ENCODE measurements at regions not wholly inside any gene's neighbourhood (a gene's known extent, or its start where the extent isn't known, plus 50 kb on each side); places are given as distances from the start of the nearest gene placed in this dataset.
A peak's percentile ranks its signal among the peaks of the same experiment; 100 is the strongest.

GRCh38 chr2:220072669-220073220 is 445.3 kb downstream of the SLC4A3 start:
- Histone ChIP-seq H3K27ac (ENCODE audit: low read length) (no peak overlapping the region), H3K27me3 (ENCODE audit: low read length) (no peaks in the 10 kb centered on the region), H3K36me3 (ENCODE audit: low read depth, low read length) (no peaks in the 10 kb centered on the region), H3K9ac (ENCODE audit: low read length) (no peak overlapping the region), H2AFZ (ENCODE audit: low read length) (no peak overlapping the region), H3K4me3 (ENCODE audit: low read length) (no peak overlapping the region), H3K9me2 (replicated peaks; ENCODE audit: low read length) (no peaks in the 10 kb centered on the region; the same call in 1 of the 2 replicates), H3K4me2 (ENCODE audit: low read length) (no peak overlapping the region), H3K4me1 (ENCODE audit: insufficient read depth, low read length) (no peaks in the 10 kb centered on the region), H3K9me3 (ENCODE audit: low read length) (no peaks in the 10 kb centered on the region), H4K20me1 (ENCODE audit: low read length) (no peaks in the 10 kb centered on the region), H3K79me2 (ENCODE audit: low read length) (no peaks in the 10 kb centered on the region), H3F3A (ENCODE audit: low read length, unreplicated experiment) (no peaks in the 10 kb centered on the region)
- DNase-seq (no peak), ATAC-seq (no peak)
- no peak for TF ChIP-seq CTCF (conservative IDR thresholded peaks at IDR 0.05; ENCODE audit: low read depth, low read length)
- no peak for TF ChIP-seq EZH2phosphoT487 (IDR thresholded peaks at IDR 0.05; ENCODE audit: borderline replicate concordance, low read length)
- no peak for TF ChIP-seq EZH2 (IDR thresholded peaks at IDR 0.05; ENCODE audit: low read length, unreplicated experiment)
- BruUV-seq (replicated peaks): no TSS peak
- ChIA-PET POLR2A (ENCODE audit: unreplicated experiment) (no interaction called here), CTCF (no interaction called here)
- intact Hi-C loops (cut with micrococcal nuclease): no loop called here

- no peak for TF ChIP-seq EZH2 (IDR thresholded peaks at IDR 0.05; ENCODE audit: low read length, unreplicated experiment)
- no peak for TF ChIP-seq CTCF (conservative IDR thresholded peaks at IDR 0.05; ENCODE audit: low read depth, low read length)
- no peak for TF ChIP-seq EZH2phosphoT487 (IDR thresholded peaks at IDR 0.05; ENCODE audit: borderline replicate concordance, low read length)
- no peaks in the 10 kb centered on the region for H3K79me2 ChIP-seq (ENCODE audit: low read length)
- ChIA-PET CTCF (interaction anchor here (0.6 kb wide), 1 partner anchor 436 kb away, joined by 3 read pairs; no protein-coding TSS in a partner anchor), POLR2A (ENCODE audit: unreplicated experiment) (no interaction called here)
- no peak overlapping the region for H3K27ac ChIP-seq (ENCODE audit: low read length)
- ATAC-seq: no peak
- no peak for DNase-seq
- H3K9ac ChIP-seq (ENCODE audit: low read length): no peak overlapping the region
- no peaks in the 10 kb centered on the region for H4K20me1 ChIP-seq (ENCODE audit: low read length)
- H3K9me3 ChIP-seq (ENCODE audit: low read length): no peaks in the 10 kb centered on the region
- intact Hi-C loops (cut with micrococcal nuclease): no loop called here
- no TSS peak for BruUV-seq (replicated peaks)
- 0 out of 2 replicates have a peak overlapping the region, but pooled peaks have one; percentile 21 for H2AFZ ChIP-seq (ENCODE audit: low read length)
- H3K27me3 ChIP-seq (ENCODE audit: low read length): no peaks in the 10 kb centered on the region
- no peak overlapping the region for H3K4me2 ChIP-seq (ENCODE audit: low read length)
- no peaks in the 10 kb centered on the region for H3K9me2 ChIP-seq (replicated peaks; ENCODE audit: low read length)
- no peaks in the 10 kb centered on the region for H3K36me3 ChIP-seq (ENCODE audit: low read depth, low read length)
- H3K4me1 ChIP-seq (ENCODE audit: insufficient read depth, low read length): no peaks in the 10 kb centered on the region
- no peaks in the 10 kb centered on the region for H3F3A ChIP-seq (ENCODE audit: low read length, unreplicated experiment)
- no peak overlapping the region for H3K4me3 ChIP-seq (ENCODE audit: low read length)
These were observed 448.4 kb downstream of the SLC4A3 start for GRCh38 chr2:220075835-220076234.

- ChIA-PET POLR2A (ENCODE audit: unreplicated experiment) (no interaction called here), CTCF (no interaction called here)
- Histone ChIP-seq H3F3A (ENCODE audit: low read length, unreplicated experiment) (no peaks in the 10 kb centered on the region), H3K36me3 (ENCODE audit: low read depth, low read length) (no peaks in the 10 kb centered on the region), H3K9me3 (ENCODE audit: low read length) (no peaks in the 10 kb centered on the region), H3K27me3 (ENCODE audit: low read length) (no peaks in the 10 kb centered on the region), H3K27ac (ENCODE audit: low read length) (no peak overlapping the region), H3K4me1 (ENCODE audit: insufficient read depth, low read length) (no peaks in the 10 kb centered on the region), H3K4me3 (ENCODE audit: low read length) (no peak overlapping the region), H4K20me1 (ENCODE audit: low read length) (no peaks in the 10 kb centered on the region), H3K4me2 (ENCODE audit: low read length) (no peak overlapping the region), H3K9me2 (replicated peaks; ENCODE audit: low read length) (no peaks in the 10 kb centered on the region), H3K9ac (ENCODE audit: low read length) (no peak overlapping the region), H3K79me2 (ENCODE audit: low read length) (no peaks in the 10 kb centered on the region), H2AFZ (ENCODE audit: low read length) (no peak overlapping the region)
- ATAC-seq (peak; percentile 53), DNase-seq (peak; percentile 11)
- intact Hi-C loops (cut with micrococcal nuclease): no loop called here
- TF ChIP-seq EZH2phosphoT487 (IDR thresholded peaks at IDR 0.05; ENCODE audit: borderline replicate concordance, low read length) (no peak), EZH2 (IDR thresholded peaks at IDR 0.05; ENCODE audit: low read length, unreplicated experiment) (no peak), CTCF (conservative IDR thresholded peaks at IDR 0.05; ENCODE audit: low read depth, low read length) (peak; percentile 38; the same call in 1 of the 2 replicates)
- no TSS peak for BruUV-seq (replicated peaks)
These were observed 449.3 kb downstream of the SLC4A3 start for GRCh38 chr2:220076734-220077133.
